Glomerular visceral epithelial cell (primary cell): ENCODE measurements at regions not wholly inside any gene's neighbourhood (a gene's known extent, or its start where the extent isn't known, plus 50 kb on each side); places are given as distances from the start of the nearest gene placed in this dataset.
A peak's percentile ranks its signal among the peaks of the same experiment; 100 is the strongest.

Experiments used
- DNase-seq: peaks from one replicate; pipeline ENCODE4 v3.0.0-alpha.2; 2016; ENCODE audit errors: extremely low spot score

DNA sequence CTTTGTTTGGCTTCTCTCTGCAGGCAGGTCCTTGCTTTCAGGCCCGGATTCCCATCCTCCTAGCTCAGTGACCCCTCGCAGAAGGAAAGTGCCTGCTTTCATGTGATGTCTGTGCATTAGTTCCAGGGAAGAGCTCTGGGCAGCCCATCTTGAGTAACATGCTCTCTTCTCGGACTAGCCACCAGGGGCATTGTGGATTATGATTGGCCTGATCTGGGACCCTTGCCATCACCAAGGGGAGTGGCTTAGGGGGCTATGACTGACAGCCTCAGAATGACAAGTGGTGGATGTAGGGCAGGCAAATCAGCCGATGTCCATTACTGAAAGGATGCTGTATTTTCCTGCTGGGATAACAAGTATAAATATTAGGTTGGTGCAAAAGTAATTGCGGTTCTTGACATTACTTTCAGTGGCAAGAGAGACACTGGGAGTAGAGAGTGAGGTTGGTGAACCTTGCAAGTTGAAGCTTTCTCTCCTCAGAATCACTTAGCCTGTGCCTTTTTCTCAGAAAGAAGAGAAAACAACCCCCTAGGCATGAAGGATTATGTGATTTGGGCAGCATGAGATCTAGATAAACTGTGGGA lies 71.5 kb upstream of the MPHOSPH6 start:
- DNase-seq: no peak

GRCh38 chr16:82240111-82240510 lies 70.1 kb upstream of the MPHOSPH6 start:
- DNase-seq: no peak

- DNase-seq: no peak
Measured at GRCh38 chr16:82236875-82237274, 66.9 kb upstream of the MPHOSPH6 start.

GRCh38 chr16:82236415-82236814 lies 66.4 kb upstream of the MPHOSPH6 start:
- DNase-seq: no peak

DNA sequence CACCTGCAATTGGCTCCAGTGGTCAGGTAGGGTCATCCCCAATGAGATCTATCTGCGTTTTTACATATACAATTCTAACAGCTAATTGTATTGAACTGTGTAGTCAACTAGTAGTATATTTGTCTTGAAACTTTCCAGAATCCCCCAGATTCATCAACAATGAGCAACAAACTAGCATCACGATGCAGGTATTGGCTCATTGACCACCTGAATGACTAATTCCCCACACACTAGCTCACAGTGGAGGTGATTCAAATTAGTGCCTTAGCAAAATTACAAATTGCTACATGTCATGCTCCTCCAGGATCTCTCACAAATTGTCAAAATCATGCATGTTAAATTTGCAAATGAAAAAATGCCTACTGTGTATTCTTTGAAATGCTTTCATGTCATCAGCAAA lies 62.8 kb upstream of the MPHOSPH6 start:
- DNase-seq: no peak

DNA sequence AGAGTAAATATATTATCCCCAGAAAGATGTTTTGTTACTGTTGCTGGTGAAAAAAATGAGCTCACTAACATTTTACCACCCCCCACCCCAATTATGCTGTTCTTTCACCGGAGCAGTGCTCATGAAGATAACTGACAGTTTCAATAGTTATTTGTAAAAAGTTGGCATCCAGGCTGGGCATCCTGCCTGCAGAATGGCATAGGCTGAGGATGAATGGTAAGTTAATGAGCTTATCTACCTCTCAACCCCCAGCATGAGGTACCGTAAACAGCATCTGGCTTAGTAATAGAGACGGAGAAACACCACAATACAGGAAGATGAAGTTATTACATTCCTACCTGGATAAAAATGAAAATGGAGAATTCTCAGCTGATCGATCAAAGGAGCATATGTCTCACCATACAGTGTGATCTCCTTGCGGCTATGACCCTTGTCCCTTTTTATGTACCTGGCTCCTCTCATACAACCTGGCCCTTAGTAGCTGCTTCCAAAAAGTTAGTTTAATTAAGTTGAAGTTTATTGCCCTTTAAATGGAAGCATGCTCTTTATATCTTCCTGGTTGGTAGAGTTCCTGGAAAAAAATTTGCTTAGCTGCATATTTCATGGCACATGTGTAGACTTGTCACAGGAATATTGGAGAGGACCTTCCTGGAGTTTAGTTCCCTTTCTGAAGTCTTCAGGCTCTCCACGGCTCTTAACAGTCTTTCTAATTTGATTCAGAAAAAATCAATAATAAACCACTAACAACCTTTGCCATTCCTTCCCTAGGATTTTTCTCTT lies 61.2 kb upstream of the MPHOSPH6 start:
- no peak for DNase-seq

DNA sequence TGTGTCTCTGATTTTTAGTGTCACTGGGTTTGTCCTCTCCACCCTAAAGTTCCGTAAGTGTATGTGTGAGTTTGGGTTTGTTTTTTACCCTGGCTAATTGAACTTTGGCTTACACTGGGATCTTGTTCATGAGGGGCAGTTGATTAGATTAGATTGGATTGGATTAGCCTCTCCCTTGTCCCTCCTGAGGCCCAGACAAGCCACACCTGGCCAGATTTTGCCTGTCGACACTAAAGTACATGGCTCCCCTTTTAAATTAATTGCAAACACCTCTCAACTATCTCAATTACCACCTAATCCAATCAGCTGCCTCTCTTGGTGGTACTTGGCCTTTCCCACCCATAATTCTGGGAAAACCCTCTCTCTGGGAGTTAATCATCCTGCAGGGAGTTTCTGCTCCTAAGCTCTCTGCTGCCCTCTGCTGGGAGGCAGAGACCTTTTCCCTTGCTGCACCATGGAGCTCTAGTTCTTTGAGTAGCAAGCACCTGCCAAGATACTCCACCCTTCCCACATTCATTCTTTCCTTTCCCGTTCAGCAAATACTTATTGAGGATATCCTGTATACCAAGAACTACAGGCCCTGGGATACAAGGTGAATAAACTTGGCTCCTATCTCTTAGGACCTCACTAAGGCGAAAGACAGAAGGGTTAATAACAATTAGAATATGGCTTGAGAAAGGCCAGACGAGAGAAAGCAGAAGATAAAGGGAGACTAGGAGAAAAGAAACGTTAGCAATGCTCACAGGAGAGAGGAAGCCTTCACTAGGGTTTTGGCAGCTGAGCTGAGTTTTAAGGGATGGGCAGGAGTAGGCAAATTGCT lies 60.0 kb upstream of the MPHOSPH6 start:
- peak; percentile 59 for DNase-seq

DNA sequence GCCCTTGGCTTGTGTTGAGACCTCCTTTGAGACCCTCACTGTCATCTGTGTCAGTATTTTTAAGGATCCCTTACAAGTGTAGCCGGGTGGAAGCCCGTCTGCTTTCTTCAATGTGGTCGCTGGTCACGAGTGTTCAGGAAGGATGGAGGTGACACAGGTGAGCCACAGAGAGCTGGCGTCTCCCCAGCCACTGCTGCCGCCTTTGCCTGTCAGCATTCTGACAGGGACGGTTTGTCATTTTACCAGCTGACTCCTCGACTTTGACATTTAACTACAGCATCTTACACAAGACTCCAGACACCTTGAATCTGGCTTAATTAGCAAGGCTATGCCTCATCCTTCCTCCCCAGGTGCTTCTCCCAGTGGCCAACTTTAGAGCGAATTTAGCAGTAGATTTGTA lies 56.3 kb upstream of the MPHOSPH6 start:
- DNase-seq: no peak

GRCh38 chr16:82224821-82225220 lies 54.8 kb upstream of the MPHOSPH6 start:
- DNase-seq: no peak

DNA sequence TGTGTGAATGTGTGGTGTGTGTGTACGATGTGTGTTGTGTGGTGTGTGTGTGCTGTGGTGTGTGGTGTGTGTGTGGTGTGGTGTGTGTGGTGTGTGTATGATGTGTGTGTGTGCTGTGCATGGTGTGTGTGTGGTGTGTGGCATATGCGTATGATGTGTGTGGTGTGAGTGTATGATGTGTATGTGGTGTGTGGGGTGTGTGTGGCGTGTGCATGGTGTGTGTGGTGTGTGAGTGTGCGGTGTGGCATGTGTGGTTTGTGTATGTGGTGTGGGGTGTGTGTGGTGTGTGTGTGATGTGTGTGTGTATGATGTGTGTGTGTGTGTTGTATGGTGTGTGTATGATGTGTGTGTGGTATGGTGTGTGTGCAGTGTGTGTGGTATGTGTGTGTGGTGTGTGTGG lies 50.5 kb upstream of the MPHOSPH6 start:
- no peak for DNase-seq
